ENCODE measurements at regions not wholly inside any gene's neighbourhood (a gene's known extent, or its start where the extent isn't known, plus 50 kb on each side); places are given as distances from the start of the nearest gene placed in this dataset.
"Not testable (repeated sequence)": the region's sequence is repeated elsewhere in the genome, so short reads cannot be mapped to it uniquely, and the experiment has no call there.

DNA sequence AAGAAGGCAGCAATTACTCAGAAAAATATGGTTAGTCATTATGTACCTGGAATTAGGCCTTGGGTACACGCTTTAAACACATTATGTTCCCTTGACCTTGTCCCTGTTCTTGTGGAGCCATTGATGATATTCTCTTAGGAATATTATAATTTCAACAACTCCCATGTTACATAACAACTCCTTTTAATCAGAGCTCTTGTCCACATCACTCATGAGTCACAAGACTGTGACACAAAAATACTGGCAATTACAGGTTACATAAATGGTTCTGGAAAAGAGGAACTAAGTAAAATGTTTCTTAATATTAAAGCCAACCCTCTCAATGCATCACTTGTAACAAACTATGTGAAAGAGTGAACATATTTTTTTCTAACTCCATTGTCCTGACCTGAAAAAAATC, 143.8 kb upstream of the PCLO start:
- DNase-seq = no peak

DNA sequence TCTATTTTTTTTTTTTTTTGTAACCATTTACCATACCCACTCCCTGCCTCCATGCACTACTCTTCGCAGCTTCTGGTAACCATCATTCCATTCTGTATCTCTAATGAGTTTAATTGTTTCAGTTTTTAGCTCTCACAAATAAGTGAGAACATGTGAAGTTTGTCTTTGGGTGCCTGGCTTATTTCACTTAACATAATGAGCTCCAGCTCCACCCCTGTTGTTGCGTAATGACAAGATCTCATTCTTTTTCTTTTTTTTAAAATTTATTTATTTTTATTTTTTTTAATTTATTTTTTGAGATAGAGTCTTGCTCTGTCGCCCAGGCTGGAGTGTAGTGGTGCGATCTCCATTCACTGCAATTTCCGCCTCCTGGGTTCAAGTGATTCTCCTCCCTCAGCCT, 142.3 kb upstream of the PCLO start:
- no peak for DNase-seq

DNA sequence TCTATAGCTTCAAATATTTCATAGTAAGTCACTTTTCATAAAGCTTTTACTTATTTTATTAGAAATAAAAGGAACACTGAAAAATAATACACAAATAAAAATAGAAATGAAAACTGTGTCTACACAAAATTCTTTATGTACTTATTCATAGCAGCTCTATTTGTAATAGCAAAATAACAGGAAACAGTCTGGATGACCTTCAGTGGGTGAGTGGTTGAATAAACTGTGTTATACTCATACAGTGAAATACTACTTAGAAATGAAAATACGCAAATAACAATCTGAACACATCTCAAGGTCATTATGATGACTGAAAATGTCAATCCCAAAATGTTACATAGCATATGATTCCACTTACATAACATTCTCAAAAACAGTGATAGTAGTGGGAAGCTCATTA, 138.7 kb upstream of the PCLO start:
- DNase-seq = no peak

DNA sequence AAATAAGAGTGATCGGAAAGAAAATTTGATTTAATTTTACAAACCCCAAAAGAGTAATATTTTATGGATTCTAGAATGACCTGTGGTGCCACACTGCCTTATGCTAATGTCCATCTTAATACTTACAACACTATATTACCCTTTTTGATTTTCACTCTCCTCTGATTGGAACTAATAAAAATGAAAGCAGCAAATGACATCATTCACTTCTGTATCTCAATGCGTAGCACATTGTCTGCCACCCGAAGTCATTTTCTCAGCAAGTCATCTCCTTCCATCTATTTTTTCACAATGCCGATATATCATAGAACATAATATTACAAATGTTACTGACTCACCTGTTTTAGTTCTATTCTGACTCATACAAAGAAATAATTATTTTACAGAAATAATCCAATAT, 127.5 kb upstream of the PCLO start:
- no peak for DNase-seq

DNA sequence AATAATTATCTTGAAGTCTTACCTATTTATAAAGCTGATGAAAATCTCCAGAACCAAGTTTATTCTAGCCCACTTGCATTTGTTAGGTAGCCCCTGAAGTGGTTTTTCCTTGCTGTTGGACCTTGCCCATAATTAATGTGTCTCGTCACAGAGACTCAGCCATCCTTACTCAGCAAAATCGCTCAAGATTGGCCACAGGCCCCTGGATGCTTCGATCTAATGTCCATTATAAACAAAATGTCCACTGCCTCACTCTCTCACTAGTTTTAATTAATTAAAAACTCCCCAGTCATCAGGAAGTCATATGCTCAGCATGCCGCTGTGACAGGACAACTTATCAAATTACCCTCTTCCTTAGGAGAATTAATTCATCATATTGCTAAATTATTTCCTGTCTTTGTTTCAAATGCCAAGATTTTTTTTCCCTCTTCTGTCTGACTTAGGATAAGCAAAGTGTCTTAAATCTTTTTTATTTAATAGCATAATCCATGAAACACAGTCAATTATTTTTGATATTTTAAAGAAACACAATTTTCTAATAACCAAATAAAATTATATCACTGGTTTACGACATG, 126.8 kb upstream of the PCLO start:
- no peak for DNase-seq

DNA sequence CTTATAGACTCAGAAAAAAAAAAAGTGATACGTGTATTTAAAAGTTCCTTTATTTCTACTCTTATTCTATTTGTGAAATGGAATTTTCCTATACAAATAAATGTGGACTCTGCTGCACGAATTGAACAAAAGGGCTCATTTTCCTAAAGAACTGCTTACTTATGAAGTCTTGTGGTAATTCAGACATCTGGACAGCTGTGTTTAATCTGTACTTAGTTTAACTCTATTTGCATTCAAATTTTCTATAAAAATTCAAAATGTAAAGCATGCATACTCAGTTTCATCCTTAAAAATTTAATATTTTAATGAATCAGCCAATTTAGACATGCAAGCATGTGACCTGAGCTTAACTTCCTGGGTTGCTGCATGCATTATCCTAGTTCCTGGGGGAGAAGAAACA, 118.0 kb upstream of the PCLO start:
- no peak for DNase-seq

GRCh38 chr7:83276250-83276649, 113.6 kb upstream of the PCLO start:
- no peak for DNase-seq

DNA sequence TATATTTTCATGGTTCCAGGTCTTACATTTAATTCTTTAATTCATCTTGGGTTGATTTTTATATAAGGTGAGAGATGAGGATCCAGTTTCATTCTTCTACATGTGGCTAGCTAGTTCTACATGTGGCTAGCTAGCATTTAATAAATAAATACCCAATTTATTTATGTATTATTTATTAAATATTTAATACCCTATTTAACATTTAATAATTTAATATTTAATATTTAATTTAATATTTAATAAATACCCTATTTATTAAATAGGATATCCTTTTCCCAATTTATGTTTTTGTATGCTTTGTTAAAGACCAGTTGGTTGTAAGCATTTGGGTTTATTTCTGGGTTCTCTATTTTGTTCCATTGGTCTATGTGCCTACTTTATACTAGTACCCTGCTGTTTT, 111.0 kb upstream of the PCLO start:
- no peak for DNase-seq

DNA sequence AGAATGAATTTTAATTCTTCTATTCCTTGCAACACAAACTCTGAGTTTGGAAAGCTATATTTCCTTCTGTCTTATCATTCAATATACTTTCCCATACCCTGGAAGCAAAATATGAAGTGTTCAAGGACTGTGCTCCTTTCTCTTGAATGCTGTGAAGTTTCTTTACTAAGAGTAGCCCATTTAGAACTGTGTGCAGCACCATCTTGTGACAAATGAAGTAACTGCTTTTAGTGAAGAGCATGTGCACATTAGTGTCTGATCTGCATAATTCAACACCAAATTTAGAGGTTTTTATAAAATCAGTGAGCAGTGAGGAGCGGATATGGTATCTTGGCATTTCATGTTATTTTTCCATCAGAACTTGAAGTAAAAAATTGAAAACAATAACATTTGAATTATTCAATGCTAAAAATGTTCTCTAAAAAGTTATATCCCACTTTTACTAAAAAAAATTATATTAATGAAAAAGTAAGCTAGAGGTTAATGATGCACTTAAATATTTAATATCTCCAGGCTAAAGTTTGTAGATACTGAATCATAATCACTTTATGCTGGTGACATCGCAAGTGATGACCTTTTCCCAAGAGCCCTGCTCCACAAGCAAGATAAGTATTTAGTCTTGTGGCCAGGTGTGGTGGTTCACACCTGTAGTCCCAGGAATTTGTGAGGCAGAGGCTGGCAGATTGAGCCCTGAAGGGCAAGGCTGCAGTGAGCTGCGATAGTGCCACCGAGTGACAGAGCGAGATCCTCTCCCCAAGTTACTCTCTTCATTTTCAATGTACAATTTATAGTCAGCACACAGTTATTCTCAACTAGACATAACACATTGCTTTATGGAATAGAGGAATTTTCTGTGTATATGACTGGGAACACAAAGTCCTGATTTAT, 108.8 kb upstream of the PCLO start:
- DNase-seq = peak; percentile 12

DNA sequence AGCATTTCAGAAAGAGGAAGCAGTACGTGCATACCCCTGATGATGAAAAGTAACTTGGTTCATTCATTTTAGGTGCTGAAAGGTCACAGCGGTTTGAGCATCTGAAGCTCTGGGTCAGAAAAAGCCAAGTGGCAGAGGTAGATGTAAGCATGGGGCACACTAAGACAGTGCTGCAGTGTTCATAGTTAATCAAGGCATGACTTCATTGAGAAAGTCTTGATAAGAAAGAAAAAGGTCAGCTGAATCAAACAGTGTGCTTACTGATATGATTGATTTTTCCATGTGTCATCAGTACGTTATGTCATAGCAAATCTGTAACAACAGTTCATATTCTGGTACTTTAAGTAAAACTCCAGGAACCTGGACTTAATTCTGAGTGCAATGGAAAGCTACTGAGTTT, 107.7 kb upstream of the PCLO start:
- no peak for DNase-seq

GRCh38 chr7:83267141-83267631, 104.5 kb upstream of the PCLO start:
- no peak for DNase-seq

- DNase-seq = not testable (repeated sequence)
Measured at GRCh38 chr7:83263442-83264034, 100.9 kb upstream of the PCLO start.

DNA sequence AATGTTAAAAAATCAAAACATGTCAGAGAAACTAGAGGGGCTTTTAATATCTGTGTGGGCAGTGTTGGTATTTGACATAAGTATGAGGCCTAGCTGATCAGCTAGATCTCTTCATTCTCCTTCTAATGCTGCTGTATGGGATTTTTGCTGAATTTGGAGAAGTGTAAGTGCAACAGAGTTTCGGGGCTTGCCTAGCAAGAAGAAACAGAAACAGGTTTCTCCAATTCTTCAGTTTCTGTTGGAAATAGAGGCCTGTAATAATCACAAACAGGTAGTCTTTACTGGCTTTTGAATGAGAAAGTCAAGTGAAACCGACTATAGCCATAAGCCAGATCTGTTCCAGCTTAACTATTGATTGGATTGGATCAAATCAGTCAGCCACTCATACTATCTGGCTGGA, 96.4 kb upstream of the PCLO start:
- DNase-seq = no peak

DNA sequence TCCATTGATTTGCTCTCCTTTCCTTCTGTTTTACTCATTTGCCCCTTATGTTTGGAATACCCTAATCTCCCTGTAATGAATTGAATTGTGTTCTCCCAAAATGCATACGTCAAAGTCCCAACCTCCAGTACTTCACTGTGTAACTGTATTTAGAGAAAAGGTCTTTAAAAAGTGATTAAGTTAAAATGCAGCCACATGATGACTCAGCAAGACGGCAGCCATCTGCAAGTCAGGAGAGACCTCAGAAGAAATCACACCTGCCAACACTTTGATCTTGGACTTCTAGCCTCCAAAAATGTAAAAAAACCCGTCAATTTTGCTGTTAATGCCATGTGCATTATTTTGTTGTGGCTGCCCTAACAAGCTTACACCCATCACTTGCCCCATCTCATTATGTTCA, 85.3 kb upstream of the PCLO start:
- no peak for DNase-seq

- DNase-seq = not testable (repeated sequence)
Measured at GRCh38 chr7:83219231-83219630, 56.5 kb upstream of the PCLO start.

DNA sequence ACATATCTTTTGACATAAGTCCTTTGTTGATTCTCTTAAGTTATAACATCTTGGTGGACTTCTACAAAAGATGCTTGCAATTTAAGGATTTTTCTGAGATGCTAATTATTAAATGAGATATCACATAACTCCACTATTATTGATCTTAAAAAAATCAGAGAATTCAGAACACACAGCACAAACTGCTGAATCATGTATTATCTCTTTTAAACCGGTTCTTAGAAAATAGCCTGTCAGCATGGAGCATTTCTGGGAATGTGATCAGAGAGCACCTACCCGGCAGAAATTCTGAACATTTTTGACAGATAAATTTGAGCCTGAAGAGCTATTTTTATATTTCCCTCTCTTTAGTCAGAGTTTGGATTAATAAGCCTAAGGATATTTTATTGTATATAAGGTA, 50.2 kb upstream of the PCLO start:
- DNase-seq = no peak
